ENCODE measurements at regions not wholly inside any gene's neighbourhood (a gene's known extent, or its start where the extent isn't known, plus 50 kb on each side); places are given as distances from the start of the nearest gene placed in this dataset.

DNA sequence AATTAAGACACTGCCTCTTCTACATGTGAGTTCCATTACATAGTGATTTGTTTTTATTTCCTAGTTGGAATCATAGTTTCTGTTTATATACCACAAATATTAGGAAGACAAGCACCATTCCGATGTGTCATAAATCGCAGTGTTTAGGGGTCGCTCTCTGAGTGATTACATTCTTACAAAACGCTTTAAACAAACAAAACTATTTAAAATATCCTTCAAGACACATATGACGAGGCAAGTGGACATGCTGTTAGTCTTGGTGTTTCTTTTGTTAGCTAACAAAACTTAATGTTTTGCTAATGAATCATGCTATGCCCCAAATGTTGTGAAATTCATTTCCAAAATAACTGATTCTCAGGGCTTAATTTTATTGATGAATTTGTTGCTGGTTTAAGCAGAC is 1219.3 kb upstream of the PRKX start:
- no peak for TF ChIP-seq CTCF (conservative IDR thresholded peaks at IDR 0.05; ENCODE audit: low read depth in 2 of 2)
- TF ChIP-seq EZH2 (IDR thresholded peaks at IDR 0.05; ENCODE audit: low read depth, unreplicated experiment) = no peak
- TF ChIP-seq POLR2AphosphoS5 (IDR thresholded peaks at IDR 0.05; ENCODE audit: low read depth) = no peak
